Spinal cord (tissue), 9 donors: ENCODE measurements at regions not wholly inside any gene's neighbourhood (a gene's known extent, or its start where the extent isn't known, plus 50 kb on each side); places are given as distances from the start of the nearest gene placed in this dataset.

Experiments used
- DNase-seq, 6 donors: peaks; one replicate each; pipeline versions ENCODE4 v3.0.0 to v3.0.0-alpha.2; 2013 to 2015; ENCODE audit warnings: low spot score in 6 of 6, low read depth in 4 of 6
- H3K27ac ChIP-seq: one replicate; pipeline ENCODE4 v1.5.1; 2013; ENCODE audit warnings: low read depth, low read length, control low read depth
- H3K27me3 ChIP-seq: one replicate; pipeline ENCODE4 v1.6.1; 2013; ENCODE audit warnings: low read length; ENCODE audit not compliant: control insufficient read depth, insufficient read depth
- H3K36me3 ChIP-seq: one replicate; pipeline ENCODE4 v1.6.1; 2013; ENCODE audit warnings: low read length; ENCODE audit not compliant: control insufficient read depth, insufficient read depth
- H3K4me1 ChIP-seq: one replicate; pipeline ENCODE4 v1.6.1; 2013; ENCODE audit warnings: low read length; ENCODE audit not compliant: control insufficient read depth, insufficient read depth
- H3K4me3 ChIP-seq: one replicate; pipeline ENCODE4 v1.5.1; 2013; ENCODE audit warnings: low read depth, low read length, control low read depth
- H3K9me3 ChIP-seq: one replicate; pipeline ENCODE4 v1.6.1; 2013; ENCODE audit warnings: low read length; ENCODE audit not compliant: control insufficient read depth, insufficient read depth
- WGBS: methylation state at CpG from one replicate; pipeline ENCODE4 v1.1.5; 2013; ENCODE audit warnings: missing lambda C conversion rate; ENCODE audit not compliant: insufficient coverage; 5-methylcytosine and 5-hydroxymethylcytosine counted together
- donor health status: healthy.

DNA sequence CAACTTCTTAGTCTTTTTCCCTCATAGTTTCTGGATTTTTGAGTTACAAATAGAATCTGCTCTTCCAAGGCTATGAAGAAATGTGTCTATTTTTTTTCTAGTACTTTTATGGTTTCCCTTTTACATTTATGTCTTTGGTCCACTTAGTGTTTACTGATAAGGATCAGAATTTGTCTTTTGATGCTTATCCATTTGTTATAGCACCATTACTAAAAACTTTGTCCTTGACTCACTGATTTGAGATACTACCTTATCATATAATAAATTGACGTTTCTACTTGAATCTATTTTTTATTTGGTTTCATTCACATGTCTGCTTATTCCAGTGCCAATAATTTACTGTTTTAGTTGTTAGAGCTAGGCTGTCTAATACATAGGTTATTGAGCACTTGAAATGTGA is 161.1 kb upstream of the DPYD start:
- DNase-seq = no peak
- Histone ChIP-seq H3K4me1 (no peaks in the 10 kb centered on the region), H3K36me3 (no peaks in the 10 kb centered on the region), H3K27ac (no peak overlapping the region), H3K4me3 (no peak overlapping the region), H3K9me3 (no peaks in the 10 kb centered on the region), H3K27me3 (no peaks in the 10 kb centered on the region)
- no CpG with 5 or more reads among the region's 1 CpG for whole genome bisulfite sequencing

DNA sequence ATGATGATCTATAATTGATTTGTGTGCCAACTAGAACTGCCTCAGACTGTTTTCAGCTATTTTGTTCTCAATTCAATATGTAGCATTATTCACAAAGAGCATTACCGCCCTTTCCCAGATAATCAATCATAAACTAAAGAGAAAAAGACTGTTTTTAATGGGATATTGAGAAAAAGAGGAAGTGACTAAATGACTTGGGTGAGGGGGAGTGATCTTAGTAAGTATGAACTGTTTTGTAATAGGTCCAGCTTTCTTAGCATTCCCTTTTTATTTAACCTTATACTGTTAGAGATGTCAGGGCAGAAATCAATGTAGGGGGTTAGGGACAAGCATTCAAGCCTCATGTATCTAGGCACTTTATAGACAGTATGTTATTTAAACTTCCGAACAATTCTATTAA is 157.8 kb upstream of the DPYD start:
- DNase-seq = no peak
- no peaks in the 10 kb centered on the region for H3K9me3 ChIP-seq
- no peaks in the 10 kb centered on the region for H3K36me3 ChIP-seq
- no CpG with 5 or more reads among the region's 2 CpGs for WGBS
- no peak overlapping the region for H3K27ac ChIP-seq
- H3K27me3 ChIP-seq = no peaks in the 10 kb centered on the region
- H3K4me3 ChIP-seq = no peak overlapping the region
- H3K4me1 ChIP-seq = no peaks in the 10 kb centered on the region

GRCh38 chr1:98077691-98078090 is 156.9 kb upstream of the DPYD start:
- Histone ChIP-seq H3K27ac (no peak overlapping the region), H3K4me3 (no peak overlapping the region), H3K9me3 (no peaks in the 10 kb centered on the region), H3K27me3 (no peaks in the 10 kb centered on the region), H3K4me1 (no peaks in the 10 kb centered on the region), H3K36me3 (no peaks in the 10 kb centered on the region)
- DNase-seq = no peak
- no CpG with 5 or more reads among the region's 2 CpGs for WGBS

DNA sequence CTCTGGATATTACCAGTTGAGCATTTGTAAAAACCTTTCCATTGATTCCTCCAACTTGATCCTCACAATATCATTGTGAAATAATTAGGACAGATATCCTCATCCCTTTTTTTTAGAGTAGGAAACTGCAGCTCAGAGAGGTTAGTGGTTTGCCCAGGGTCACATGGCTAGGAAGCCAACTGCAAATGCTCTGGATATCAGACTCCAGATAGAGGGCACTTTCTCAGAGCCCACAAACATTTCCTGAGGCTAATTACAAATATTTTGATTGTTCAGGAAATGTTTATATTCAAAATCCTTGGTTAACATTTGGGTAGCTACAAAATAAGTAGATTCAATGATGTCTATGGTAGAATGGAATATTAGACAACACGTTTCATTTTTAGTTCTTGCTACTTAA is 154.8 kb upstream of the DPYD start:
- no peak overlapping the region for H3K27ac ChIP-seq
- no peak overlapping the region for H3K4me3 ChIP-seq
- H3K36me3 ChIP-seq = no peaks in the 10 kb centered on the region
- H3K4me1 ChIP-seq = no peaks in the 10 kb centered on the region
- DNase-seq = no peak
- H3K27me3 ChIP-seq = no peaks in the 10 kb centered on the region
- H3K9me3 ChIP-seq = no peaks in the 10 kb centered on the region
- WGBS = no CpG with 5 or more reads among the region's 1 CpG

GRCh38 chr1:98073823-98074222 is 153.0 kb upstream of the DPYD start:
- WGBS = 85% methylated on average over 3 of the region's 3 CpGs
- no peak overlapping the region for H3K27ac ChIP-seq
- no peaks in the 10 kb centered on the region for H3K36me3 ChIP-seq
- no peaks in the 10 kb centered on the region for H3K9me3 ChIP-seq
- no peaks in the 10 kb centered on the region for H3K4me1 ChIP-seq
- H3K4me3 ChIP-seq = no peak overlapping the region
- no peak for DNase-seq
- H3K27me3 ChIP-seq = no peaks in the 10 kb centered on the region

DNA sequence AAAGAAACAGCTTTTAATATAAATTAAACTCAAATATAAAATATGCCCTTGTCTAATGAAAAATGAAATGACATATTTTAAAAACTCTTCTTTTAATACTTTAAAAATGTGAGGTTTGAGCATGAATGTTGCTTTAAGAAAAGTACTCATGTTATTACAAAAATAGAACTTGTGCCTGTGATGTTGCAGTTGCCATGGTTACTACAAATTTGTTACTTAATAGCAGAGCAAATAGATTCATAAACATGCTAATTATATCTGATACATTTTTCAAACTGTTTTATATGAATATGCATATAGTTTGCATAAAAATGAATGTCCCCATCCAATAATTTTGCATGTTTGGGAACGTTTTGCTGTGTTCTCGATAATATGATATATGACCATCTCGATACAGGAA is 152.3 kb upstream of the DPYD start:
- WGBS = no CpG with 5 or more reads among the region's 3 CpGs
- no peak overlapping the region for H3K4me3 ChIP-seq

GRCh38 chr1:98072047-98072446 is 151.2 kb upstream of the DPYD start:
- WGBS = no CpG with 5 or more reads among the region's 2 CpGs
- H3K27ac ChIP-seq = no peak overlapping the region
- H3K9me3 ChIP-seq = no peaks in the 10 kb centered on the region

More for the DNA sequence above, 152.3 kb upstream of the DPYD start:
- H3K36me3 ChIP-seq = no peaks in the 10 kb centered on the region
- DNase-seq = peak in 2 of 6 donors; percentile 43 to 75
- H3K27me3 ChIP-seq = no peaks in the 10 kb centered on the region
- H3K4me1 ChIP-seq = no peaks in the 10 kb centered on the region
- H3K27ac ChIP-seq = no peak overlapping the region
- no peaks in the 10 kb centered on the region for H3K9me3 ChIP-seq

GRCh38 chr1:98068016-98068415 is 147.2 kb upstream of the DPYD start:
- Histone ChIP-seq H3K36me3 (no peaks in the 10 kb centered on the region), H3K27ac (no peak overlapping the region), H3K4me3 (no peak overlapping the region)

More at GRCh38 chr1:98072047-98072446, 151.2 kb upstream of the DPYD start:
- H3K27me3 ChIP-seq = no peaks in the 10 kb centered on the region
- DNase-seq = no peak
- no peaks in the 10 kb centered on the region for H3K4me1 ChIP-seq
- H3K4me3 ChIP-seq = no peak overlapping the region
- no peaks in the 10 kb centered on the region for H3K36me3 ChIP-seq

GRCh38 chr1:98066911-98067310 is 146.1 kb upstream of the DPYD start:
- Histone ChIP-seq H3K4me3 (no peak overlapping the region), H3K27me3 (no peaks in the 10 kb centered on the region), H3K27ac (no peak overlapping the region), H3K9me3 (no peaks in the 10 kb centered on the region), H3K4me1 (no peaks in the 10 kb centered on the region), H3K36me3 (no peaks in the 10 kb centered on the region)
- WGBS = no CpG with 5 or more reads among the region's 2 CpGs
- DNase-seq = no peak

More at GRCh38 chr1:98068016-98068415, 147.2 kb upstream of the DPYD start:
- Histone ChIP-seq H3K4me1 (no peaks in the 10 kb centered on the region), H3K9me3 (no peaks in the 10 kb centered on the region), H3K27me3 (no peaks in the 10 kb centered on the region)
- DNase-seq = no peak

DNA sequence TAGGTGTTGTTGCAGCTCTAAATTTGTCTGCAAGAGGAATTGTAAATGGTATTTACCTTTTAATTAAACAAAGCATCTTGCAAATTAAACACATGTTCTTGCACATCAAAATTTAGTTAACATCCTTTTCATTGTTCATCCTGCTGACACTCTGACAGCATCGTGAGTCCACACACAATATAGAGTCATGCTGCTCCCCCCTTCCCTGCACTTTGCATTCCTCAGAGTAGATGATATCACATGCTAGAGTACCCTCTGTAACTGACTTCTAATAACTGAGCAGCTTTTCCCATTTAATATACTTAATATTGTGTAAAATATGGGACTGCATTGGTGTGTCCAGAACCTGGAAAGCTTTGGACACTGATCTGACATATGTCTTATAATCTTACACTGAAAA is 138.8 kb upstream of the DPYD start:
- H3K4me1 ChIP-seq = no peaks in the 10 kb centered on the region

More for the DNA sequence above, 138.8 kb upstream of the DPYD start:
- no peak for DNase-seq
- no peaks in the 10 kb centered on the region for H3K27me3 ChIP-seq
- no peaks in the 10 kb centered on the region for H3K36me3 ChIP-seq
- H3K27ac ChIP-seq = no peak overlapping the region
- no peaks in the 10 kb centered on the region for H3K9me3 ChIP-seq
- no peak overlapping the region for H3K4me3 ChIP-seq
- 43% methylated on average over 1 of the region's 1 CpG for WGBS
